ENCODE measurements at regions not wholly inside any gene's neighbourhood (a gene's known extent, or its start where the extent isn't known, plus 50 kb on each side); places are given as distances from the start of the nearest gene placed in this dataset.

GRCh38 chr3:6321999-6322398, 538.9 kb upstream of the GRM7 start (continued):
- TF ChIP-seq ADNP (tag; IDR thresholded peaks at IDR 0.05) (no peak), PHF20 (IDR thresholded peaks at IDR 0.05; ENCODE audit: partially characterized antibody) (no peak), PCBP2 (IDR thresholded peaks at IDR 0.05; ENCODE audit: low read depth, low read length, poor library complexity, severe bottlenecking) (no peak)

DNA sequence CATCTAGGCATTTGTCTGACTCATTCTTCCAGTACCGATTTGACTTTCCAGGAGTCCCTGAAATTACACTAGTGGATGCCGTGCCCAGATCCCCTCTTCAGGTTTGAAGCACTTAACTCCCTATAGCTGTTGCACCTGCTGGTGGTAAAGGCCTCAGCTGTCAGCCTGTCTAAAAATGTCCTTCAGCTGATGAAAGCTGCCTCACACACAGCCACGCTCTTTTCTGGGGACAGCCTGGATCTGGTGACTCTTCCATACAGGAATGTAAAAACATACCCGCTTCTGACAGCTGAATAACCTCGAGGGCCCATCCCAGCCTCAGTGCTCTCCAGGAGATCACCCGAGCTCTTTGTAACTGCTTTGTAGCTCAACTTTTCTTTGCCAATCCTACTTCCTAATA, 534.1 kb upstream of the GRM7 start:
- no peaks in the 10 kb centered on the region for H3K27me3 ChIP-seq (ENCODE audit: control insufficient read depth in 2 of 2, insufficient read depth in 2 of 2, low read length in 2 of 2)
- ChIA-PET POLR2A (no interaction called here), CTCF (ENCODE audit: low intra/inter-chr PET ratio) (no interaction called here)
- H2AFZ ChIP-seq (ENCODE audit: low read depth, low read length): no peak overlapping the region
- no peak overlapping the region for H3K27ac ChIP-seq (ENCODE audit: extremely low read depth, low read depth, low read length)
- in situ Hi-C loops (cut with MboI): no loop called here
- intact Hi-C loops (cut with micrococcal nuclease): no loop called here
- H3K9me1 ChIP-seq (ENCODE audit: control insufficient read depth, insufficient read depth, low read length): no peaks in the 10 kb centered on the region
- no peaks in the 10 kb centered on the region for H3K36me3 ChIP-seq (ENCODE audit: control insufficient read depth, insufficient read depth, low read length)
- BruUV-seq (replicated peaks): no TSS peak
- no peak overlapping the region for H3K4me3 ChIP-seq
- no peak for ATAC-seq
- no peak for DNase-seq (ENCODE audit: extremely low read depth in 1 of 4, low spot score in 3 of 4)
- no peak for FAIRE-seq
- H3K4me1 ChIP-seq (replicated peaks in 1 of 2; ENCODE audit: control insufficient read depth in 2 of 2, insufficient read depth in 2 of 2, low read length in 2 of 2): no peaks in the 10 kb centered on the region
- H3K9ac ChIP-seq (ENCODE audit: insufficient read depth in 1 of 2, low read depth in 2 of 2, low read length in 2 of 2): no peak overlapping the region
- no peak overlapping the region for H3K4me2 ChIP-seq (ENCODE audit: insufficient read depth, low read length)
- H3K79me2 ChIP-seq (ENCODE audit: control insufficient read depth, insufficient read depth, low read length): no peaks in the 10 kb centered on the region
- no peaks in the 10 kb centered on the region for H4K20me1 ChIP-seq (replicated peaks; ENCODE audit: control insufficient read depth, insufficient read depth, low read length)
- WGBS (ENCODE audit: insufficient coverage, low coverage, missing lambda C conversion rate): 3% methylated on average over 6 of the region's 6 CpGs
- no peaks in the 10 kb centered on the region for H3K9me3 ChIP-seq (replicated peaks; ENCODE audit: control insufficient read depth, insufficient read depth, low read depth, low read length)
- TF ChIP-seq ZNF232 (CRISPR knock-in tag; IDR thresholded peaks at IDR 0.05): no peak
- TF ChIP-seq ZBTB12 (CRISPR knock-in tag; IDR thresholded peaks at IDR 0.05): no peak
- no peak for TF ChIP-seq TEAD2 (tag; IDR thresholded peaks at IDR 0.05)
- no peak for TF ChIP-seq ZNF583 (CRISPR knock-in tag; IDR thresholded peaks at IDR 0.05)
- TF ChIP-seq ZNF707 (CRISPR knock-in tag; conservative IDR thresholded peaks at IDR 0.05): no peak
- no peak for TF ChIP-seq NR3C1 (CRISPR knock-in tag; IDR thresholded peaks at IDR 0.05)
- no peak for TF ChIP-seq FOXP1 (CRISPR knock-in tag; IDR thresholded peaks at IDR 0.05)
- no peak for TF ChIP-seq TCF15 (CRISPR knock-in tag; IDR thresholded peaks at IDR 0.05)
- TF ChIP-seq RB1 (IDR thresholded peaks at IDR 0.05; ENCODE audit: low read depth): no peak
